NCI-H2196 (cell line): ENCODE measurements at regions not wholly inside any gene's neighbourhood (a gene's known extent, or its start where the extent isn't known, plus 50 kb on each side); places are given as distances from the start of the nearest gene placed in this dataset.

ENCODE experiments used
- DNase-seq: peaks from one replicate; lab custom pipeline; 2025; ENCODE audit not compliant: unreplicated experiment; lab: John Stamatoyannopoulos, UW

GRCh38 chr20:22333885-22334545 lies 250.4 kb downstream of the FOXA2 start:
- DNase-seq: peak; percentile 74

- no peak for DNase-seq
These were observed 259.9 kb downstream of the FOXA2 start for GRCh38 chr20:22324505-22324904.

GRCh38 chr20:22322513-22322912 lies 261.9 kb downstream of the FOXA2 start:
- DNase-seq: no peak

- no peak for DNase-seq
These were observed 263.2 kb downstream of the FOXA2 start for GRCh38 chr20:22321191-22321590.

GRCh38 chr20:22320245-22320915 lies 264.0 kb downstream of the FOXA2 start:
- DNase-seq: no peak

GRCh38 chr20:22315771-22316170 lies 268.6 kb downstream of the FOXA2 start:
- no peak for DNase-seq

GRCh38 chr20:22315073-22315472 lies 269.3 kb downstream of the FOXA2 start:
- no peak for DNase-seq

GRCh38 chr20:22312744-22313346 lies 271.5 kb downstream of the FOXA2 start:
- DNase-seq: peak; percentile 56

GRCh38 chr20:22308934-22309333 lies 275.4 kb downstream of the FOXA2 start:
- no peak for DNase-seq

- DNase-seq: no peak
These were observed 277.0 kb downstream of the FOXA2 start for GRCh38 chr20:22307409-22307808.

- DNase-seq: no peak
These were observed 279.0 kb downstream of the FOXA2 start for GRCh38 chr20:22305381-22305780.

- DNase-seq: peak; percentile 3
These were observed 280.8 kb downstream of the FOXA2 start for GRCh38 chr20:22303523-22303922.

- no peak for DNase-seq
These were observed 282.3 kb downstream of the FOXA2 start for GRCh38 chr20:22302039-22302438.

GRCh38 chr20:22293886-22294285 lies 290.5 kb downstream of the FOXA2 start:
- no peak for DNase-seq

- no peak for DNase-seq
These were observed 294.9 kb downstream of the FOXA2 start for GRCh38 chr20:22289442-22289841.

GRCh38 chr20:22288957-22289356 lies 295.4 kb downstream of the FOXA2 start:
- no peak for DNase-seq

GRCh38 chr20:22288156-22288555 lies 296.2 kb downstream of the FOXA2 start:
- no peak for DNase-seq

- DNase-seq: no peak
These were observed 298.8 kb downstream of the FOXA2 start for GRCh38 chr20:22285555-22285954.

GRCh38 chr20:22282696-22283095 lies 301.7 kb downstream of the FOXA2 start:
- DNase-seq: no peak

- DNase-seq: no peak
These were observed 310.0 kb downstream of the FOXA2 start for GRCh38 chr20:22274330-22274729.

- DNase-seq: no peak
These were observed 315.7 kb downstream of the FOXA2 start for GRCh38 chr20:22268675-22269074.

- DNase-seq: no peak
These were observed 319.5 kb downstream of the FOXA2 start for GRCh38 chr20:22264917-22265316.
